AG08395 (cell line): ENCODE measurements at regions not wholly inside any gene's neighbourhood (a gene's known extent, or its start where the extent isn't known, plus 50 kb on each side); places are given as distances from the start of the nearest gene placed in this dataset.
"Not testable (repeated sequence)": the region's sequence is repeated elsewhere in the genome, so short reads cannot be mapped to it uniquely, and the experiment has no call there.

Source experiments
- DNase-seq: peaks from one replicate; pipeline ENCODE4 v3.0.0; 2012; ENCODE audit warnings: mixed read lengths, low spot score

GRCh38 chr6:68235326-68235784 lies 399.7 kb upstream of the ADGRB3 start:
- DNase-seq, result no peak

DNA sequence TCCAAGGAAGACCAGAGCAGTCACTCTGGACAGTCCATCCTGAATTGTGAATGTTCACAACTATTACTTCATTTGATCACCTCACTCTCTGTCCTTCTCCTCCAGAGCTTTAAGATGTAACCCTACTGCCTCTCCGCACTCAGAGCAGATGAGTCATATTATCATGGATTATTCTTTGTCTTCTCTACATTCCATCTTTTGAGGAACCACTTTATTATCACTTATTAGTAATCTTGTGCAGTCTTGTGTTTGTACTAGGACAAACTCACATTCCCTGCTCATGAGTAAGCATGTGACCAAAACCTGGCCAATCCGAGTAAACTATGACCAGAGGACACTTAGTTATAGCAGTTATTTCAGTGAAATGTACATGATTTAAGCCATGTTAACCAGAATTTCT lies 401.5 kb upstream of the ADGRB3 start:
- no peak for DNase-seq

GRCh38 chr6:68229566-68229965 lies 405.5 kb upstream of the ADGRB3 start:
- DNase-seq, result no peak

DNA sequence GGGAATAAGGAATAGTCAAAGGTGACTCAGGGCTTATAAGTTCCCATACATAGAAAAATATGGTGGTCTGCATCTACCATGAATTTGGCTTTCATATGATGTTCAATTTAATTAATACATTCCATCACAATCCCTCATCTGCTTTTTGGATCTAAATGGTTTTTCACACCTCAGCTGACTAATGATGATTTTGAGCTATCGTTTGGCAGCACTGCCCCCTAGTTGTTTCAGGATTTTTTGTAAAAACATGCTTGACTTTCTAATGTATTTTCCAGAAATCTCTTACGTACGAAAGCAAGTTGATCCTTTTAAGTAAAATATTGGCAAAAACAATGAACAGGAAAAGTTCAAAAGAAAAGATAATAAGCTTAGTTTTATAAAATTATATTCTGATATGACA lies 408.6 kb upstream of the ADGRB3 start:
- DNase-seq, result no peak

GRCh38 chr6:68225729-68226128 lies 409.4 kb upstream of the ADGRB3 start:
- no peak for DNase-seq

- no peak for DNase-seq
These were observed 423.8 kb upstream of the ADGRB3 start for GRCh38 chr6:68211242-68211795.

DNA sequence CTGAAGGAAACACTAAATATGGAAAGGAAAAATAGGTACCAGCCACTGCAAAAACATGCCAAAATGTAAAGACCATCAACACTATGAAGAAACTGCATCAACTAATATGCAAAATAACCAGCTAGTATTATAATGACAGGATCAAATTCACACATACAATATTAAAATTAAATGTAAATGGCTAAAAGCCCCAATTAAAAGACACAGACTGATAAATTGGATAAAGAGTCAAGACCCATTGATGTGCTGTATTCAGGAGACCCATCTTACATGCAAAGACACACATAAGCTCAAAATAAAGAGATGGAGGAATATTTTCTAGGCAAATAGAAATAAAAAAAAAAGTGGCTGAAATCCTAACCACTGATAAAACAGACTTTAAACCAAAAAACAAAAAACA lies 427.5 kb upstream of the ADGRB3 start:
- DNase-seq, result not testable (repeated sequence)

- no peak for DNase-seq
These were observed 434.2 kb upstream of the ADGRB3 start for GRCh38 chr6:68200929-68201328.

DNA sequence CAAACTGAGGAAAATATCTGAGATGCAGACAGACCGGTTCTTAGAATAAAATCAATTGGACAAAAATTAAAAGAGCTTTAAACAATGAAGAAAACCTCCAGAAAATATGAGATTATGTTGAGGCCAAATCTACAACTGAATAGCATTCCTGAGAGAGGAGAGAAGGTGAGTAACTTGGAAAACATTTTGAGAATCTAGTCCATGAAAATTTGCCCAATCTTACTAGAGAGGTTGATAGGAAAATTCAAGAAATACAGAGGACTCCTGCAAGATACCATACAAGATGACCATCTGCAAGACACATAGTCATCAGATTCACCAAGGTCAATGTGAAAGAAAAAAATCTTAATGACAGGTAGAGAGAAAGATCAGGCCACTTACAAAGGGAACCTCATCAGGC lies 437.7 kb upstream of the ADGRB3 start:
- DNase-seq, result no peak

- no peak for DNase-seq
These were observed 438.4 kb upstream of the ADGRB3 start for GRCh38 chr6:68196645-68197044.

GRCh38 chr6:68195753-68196152 lies 439.3 kb upstream of the ADGRB3 start:
- DNase-seq, result not testable (repeated sequence)

GRCh38 chr6:68194846-68195478 lies 440.1 kb upstream of the ADGRB3 start:
- no peak for DNase-seq

DNA sequence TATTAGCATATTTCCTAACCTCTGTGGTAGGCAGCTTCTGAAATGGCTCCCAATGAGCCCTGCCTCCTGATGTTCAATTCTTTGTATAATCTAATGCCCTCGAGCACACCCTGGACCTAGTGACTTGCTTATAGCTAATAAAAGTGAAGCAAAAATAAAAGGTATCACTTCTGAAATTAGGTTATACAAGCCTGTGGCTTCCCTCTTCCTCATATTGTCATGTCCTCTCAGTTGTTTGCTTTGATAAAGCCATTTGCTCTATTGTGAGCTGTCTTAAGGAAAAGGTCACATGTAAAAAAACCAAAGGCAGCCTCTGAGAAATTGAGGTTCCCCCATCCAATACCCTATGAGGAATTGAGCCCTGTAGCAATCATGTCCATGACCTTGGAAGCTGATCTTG lies 442.1 kb upstream of the ADGRB3 start:
- no peak for DNase-seq

GRCh38 chr6:68189217-68189815 lies 445.8 kb upstream of the ADGRB3 start:
- no peak for DNase-seq

- DNase-seq, result no peak
These were observed 448.2 kb upstream of the ADGRB3 start for GRCh38 chr6:68186870-68187269.

- DNase-seq, result no peak
These were observed 452.7 kb upstream of the ADGRB3 start for GRCh38 chr6:68182386-68182785.

DNA sequence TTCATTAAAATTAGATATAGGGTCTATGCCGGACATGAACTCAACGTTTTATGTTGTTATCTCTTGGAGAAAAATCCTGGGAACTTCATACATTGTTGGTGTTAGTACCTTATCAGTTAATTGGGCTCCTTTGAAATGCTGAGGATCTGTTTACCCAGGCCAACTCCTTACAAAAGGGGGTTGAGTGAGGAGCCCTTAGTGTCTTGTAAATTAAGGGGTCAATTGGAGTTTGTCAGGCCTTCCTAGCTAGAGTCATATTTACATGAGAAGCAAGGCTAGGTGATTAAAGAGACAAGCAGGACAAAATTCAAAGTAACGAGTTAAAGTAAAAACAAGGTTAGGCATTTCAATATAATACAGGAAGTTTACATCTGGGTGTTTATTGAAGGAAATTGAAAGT lies 454.1 kb upstream of the ADGRB3 start:
- DNase-seq, result not testable (repeated sequence)

GRCh38 chr6:68173616-68174015 lies 461.5 kb upstream of the ADGRB3 start:
- DNase-seq, result no peak

DNA sequence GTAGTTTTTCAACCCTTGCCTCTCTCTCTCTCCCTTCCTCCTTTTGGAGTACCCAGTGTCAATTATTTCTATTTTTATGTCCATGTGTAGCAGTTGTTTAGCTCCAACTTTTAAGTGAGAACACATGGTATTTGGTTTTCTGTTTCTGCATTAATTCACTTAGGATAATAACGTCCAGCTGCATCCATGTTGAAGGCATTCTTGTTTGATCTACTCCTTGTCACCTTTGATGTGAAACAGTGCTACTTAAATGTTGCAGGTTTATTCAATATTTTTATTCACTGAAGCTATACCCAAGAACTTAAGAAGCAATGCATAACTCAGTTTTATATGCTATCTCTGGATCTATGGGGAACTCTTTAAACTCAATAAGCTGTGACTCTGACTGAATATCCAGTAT lies 465.2 kb upstream of the ADGRB3 start:
- DNase-seq, result no peak

DNA sequence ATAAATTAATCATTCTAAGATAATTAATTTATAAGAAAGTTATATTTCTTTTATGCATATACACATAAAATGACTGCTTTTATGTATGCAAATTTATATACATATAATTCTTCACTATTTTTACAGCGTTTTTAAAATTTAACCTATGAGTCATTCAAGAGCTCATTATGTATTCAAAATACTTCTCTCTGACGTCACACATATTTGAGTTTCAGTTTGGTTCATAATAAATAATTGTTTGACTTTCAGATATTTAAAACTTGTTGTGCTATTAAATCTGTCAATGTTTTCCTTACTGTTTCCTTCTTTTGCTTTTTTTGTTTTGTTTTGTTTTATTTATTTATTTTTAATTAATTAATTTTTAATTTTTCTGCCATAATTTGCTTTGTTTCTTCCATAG lies 467.5 kb upstream of the ADGRB3 start:
- no peak for DNase-seq

DNA sequence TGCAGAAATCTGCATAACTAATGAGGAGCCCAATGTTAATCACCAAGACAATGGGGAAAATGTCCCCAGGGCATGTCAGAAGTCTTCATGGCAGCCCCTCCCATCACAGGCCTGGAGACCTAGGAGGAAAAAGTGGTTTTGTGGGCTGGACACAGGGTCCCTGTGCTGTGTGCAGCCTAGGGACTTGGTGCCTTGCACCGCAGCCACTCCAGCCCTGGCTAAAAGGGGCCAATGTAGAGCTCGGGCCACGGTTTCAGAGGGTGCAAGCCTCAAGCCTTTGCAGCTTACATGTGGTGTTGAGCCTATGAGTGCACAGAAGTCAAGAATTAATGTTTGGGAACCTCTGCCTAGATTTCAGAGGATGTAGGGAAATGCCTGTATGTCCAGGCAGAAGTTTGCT lies 474.3 kb upstream of the ADGRB3 start:
- not testable (repeated sequence) for DNase-seq

DNA sequence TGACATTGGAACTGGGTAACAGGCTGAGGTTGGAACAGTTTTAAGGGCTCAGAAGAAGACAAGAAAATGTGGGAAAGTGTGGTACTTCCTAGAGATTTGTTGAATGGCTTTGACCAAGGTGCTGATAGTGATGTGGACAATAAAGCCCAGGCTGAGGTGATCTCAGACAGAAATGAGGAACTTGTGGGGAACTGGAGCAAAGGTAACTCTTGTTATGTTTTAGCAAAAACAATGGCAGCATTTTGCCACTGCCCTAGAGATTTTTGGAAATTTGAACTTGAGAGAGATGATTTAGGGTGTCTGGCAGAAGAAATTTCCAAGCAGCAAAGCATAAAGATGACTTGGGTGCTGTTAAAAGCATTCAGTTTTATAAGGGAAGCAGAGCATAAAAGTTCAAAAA lies 474.7 kb upstream of the ADGRB3 start:
- no peak for DNase-seq

- DNase-seq, result no peak
These were observed 475.6 kb upstream of the ADGRB3 start for GRCh38 chr6:68159433-68159832.

DNA sequence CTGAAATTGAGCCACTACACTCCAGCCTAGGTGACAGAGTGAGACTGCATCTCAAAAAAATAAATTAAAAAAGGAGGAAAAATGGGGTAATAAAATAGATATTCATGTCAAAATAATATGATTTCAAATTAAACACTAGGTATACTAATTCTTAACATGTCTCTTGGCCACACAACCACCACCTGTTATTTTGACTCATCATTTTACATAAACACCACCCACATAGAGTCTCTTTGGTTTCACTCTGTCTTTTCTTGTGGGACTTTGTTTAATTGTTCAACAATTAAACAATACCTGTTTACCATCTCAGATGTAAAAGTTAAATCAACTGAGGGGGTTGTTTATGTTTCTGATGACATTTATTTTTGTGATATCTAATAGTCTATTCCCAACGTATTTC lies 476.8 kb upstream of the ADGRB3 start:
- DNase-seq, result no peak
